ENCODE measurements at regions not wholly inside any gene's neighbourhood (a gene's known extent, or its start where the extent isn't known, plus 50 kb on each side); places are given as distances from the start of the nearest gene placed in this dataset.

DNA sequence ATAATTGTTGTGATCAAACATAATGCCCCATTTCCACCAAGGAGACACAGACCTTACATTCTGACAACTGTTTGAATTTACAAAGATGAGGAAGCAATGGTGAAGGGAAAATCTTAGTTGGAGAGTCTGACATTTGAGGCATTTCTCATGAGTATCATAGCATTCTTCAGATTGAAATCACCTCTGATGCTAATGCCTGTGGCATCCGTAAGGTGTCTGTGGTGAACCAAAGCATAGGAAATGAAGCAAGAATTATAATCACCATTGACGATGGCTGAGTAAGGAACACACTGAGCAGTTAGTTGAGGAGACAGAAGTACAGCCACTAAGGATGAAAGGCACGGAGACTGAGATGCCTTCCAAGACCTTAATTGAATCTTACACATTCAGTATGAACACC lies 575.7 kb downstream of the TRIML1 start:
- Histone ChIP-seq H3K27me3 (no peaks in the 10 kb centered on the region), H3K4me3 (no peak overlapping the region), H3K36me3 (no peaks in the 10 kb centered on the region), H3K4me1 (no peaks in the 10 kb centered on the region), H3K9me3 (no peaks in the 10 kb centered on the region), H3K27ac (no peak overlapping the region)
- no peak for DNase-seq
- intact Hi-C loops (cut with DNase I; ENCODE audit: low total_unique reads): no loop called here
- TF ChIP-seq POLR2A (IDR thresholded peaks at IDR 0.05): no peak
- TF ChIP-seq, protein P1, sequence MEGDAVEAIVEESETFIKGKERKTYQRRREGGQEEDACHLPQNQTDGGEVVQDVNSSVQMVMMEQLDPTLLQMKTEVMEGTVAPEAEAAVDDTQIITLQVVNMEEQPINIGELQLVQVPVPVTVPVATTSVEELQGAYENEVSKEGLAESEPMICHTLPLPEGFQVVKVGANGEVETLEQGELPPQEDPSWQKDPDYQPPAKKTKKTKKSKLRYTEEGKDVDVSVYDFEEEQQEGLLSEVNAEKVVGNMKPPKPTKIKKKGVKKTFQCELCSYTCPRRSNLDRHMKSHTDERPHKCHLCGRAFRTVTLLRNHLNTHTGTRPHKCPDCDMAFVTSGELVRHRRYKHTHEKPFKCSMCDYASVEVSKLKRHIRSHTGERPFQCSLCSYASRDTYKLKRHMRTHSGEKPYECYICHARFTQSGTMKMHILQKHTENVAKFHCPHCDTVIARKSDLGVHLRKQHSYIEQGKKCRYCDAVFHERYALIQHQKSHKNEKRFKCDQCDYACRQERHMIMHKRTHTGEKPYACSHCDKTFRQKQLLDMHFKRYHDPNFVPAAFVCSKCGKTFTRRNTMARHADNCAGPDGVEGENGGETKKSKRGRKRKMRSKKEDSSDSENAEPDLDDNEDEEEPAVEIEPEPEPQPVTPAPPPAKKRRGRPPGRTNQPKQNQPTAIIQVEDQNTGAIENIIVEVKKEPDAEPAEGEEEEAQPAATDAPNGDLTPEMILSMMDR (IDR thresholded peaks at IDR 0.05): no peak

DNA sequence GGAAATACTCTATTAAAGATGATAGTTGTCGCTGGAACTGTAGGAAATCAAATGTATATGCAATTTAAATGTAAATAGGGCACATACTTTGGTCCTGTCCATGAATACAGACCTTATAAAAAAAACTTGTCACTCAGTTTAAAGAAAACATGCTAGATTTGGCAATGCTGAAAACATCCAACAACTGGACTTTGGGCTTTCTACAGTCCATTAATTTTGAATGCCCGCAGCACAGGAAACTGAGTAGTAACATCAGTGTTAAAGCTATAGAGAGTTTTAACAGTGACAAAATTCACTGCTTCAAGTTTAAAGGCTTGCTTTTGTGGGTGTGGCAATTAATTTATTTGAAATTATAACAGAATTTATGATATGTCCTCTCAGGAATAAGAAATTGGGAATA lies 578.4 kb downstream of the TRIML1 start:
- H3K4me3 ChIP-seq: no peak overlapping the region
- H3K27me3 ChIP-seq: no peaks in the 10 kb centered on the region
- intact Hi-C loops (cut with DNase I; ENCODE audit: low total_unique reads): no loop called here
- no peak overlapping the region for H3K27ac ChIP-seq
- no peaks in the 10 kb centered on the region for H3K36me3 ChIP-seq
- DNase-seq: no peak
- no peak for TF ChIP-seq POLR2A (IDR thresholded peaks at IDR 0.05)
- TF ChIP-seq, protein P1 (IDR thresholded peaks at IDR 0.05): no peak
- H3K9me3 ChIP-seq: no peaks in the 10 kb centered on the region
- H3K4me1 ChIP-seq: no peaks in the 10 kb centered on the region

DNA sequence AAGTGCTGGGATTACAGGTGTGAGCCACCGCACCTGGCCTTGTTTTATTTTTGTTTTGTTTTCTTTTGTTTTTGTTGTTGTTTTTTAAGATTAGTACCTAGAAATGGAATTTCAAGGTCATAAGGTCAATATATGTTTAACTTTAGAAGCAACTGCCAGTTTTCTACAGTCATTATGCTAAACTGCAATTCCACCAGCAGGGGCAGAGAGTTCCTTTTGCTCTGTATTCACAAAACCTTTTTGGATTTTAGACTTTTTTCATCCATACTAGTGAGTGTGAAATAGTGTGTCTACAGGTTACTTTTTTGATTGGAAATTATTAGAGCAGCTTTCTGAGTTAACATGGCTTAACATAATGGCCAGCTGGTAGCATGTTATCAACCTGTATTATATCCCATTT lies 580.6 kb downstream of the TRIML1 start:
- intact Hi-C loops (cut with DNase I; ENCODE audit: low total_unique reads): no loop called here
- TF ChIP-seq POLR2A (IDR thresholded peaks at IDR 0.05): no peak
- TF ChIP-seq, protein P1 (IDR thresholded peaks at IDR 0.05): no peak
- Histone ChIP-seq H3K27ac (no peak overlapping the region), H3K27me3 (no peaks in the 10 kb centered on the region), H3K36me3 (no peaks in the 10 kb centered on the region), H3K9me3 (no peaks in the 10 kb centered on the region), H3K4me1 (no peaks in the 10 kb centered on the region), H3K4me3 (no peak overlapping the region)
- no peak for DNase-seq

DNA sequence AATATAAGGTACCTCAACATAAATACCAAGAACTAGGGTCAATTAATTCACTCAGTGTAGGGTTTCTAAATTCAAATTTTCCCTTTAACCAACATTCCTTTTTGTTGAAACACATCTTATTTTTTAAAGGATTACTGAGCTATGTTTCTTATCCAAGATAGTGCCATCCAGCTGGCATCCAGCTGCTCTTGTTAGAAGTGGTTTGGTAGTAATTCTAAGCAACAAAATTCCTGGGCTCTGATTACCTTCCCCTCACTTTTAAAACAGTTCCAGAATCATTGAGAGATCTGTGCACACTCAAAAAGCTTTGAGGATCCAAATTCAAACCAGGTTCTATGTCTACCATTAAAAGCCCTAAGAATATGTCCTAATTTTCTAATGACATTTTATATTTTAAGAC lies 583.7 kb downstream of the TRIML1 start:
- intact Hi-C loops (cut with DNase I; ENCODE audit: low total_unique reads): no loop called here
- H3K36me3 ChIP-seq: no peaks in the 10 kb centered on the region
- no peak overlapping the region for H3K27ac ChIP-seq
- DNase-seq: no peak
- no peaks in the 10 kb centered on the region for H3K27me3 ChIP-seq
- H3K9me3 ChIP-seq: no peaks in the 10 kb centered on the region
- no peak for TF ChIP-seq POLR2A (IDR thresholded peaks at IDR 0.05)
- TF ChIP-seq, protein P1 (IDR thresholded peaks at IDR 0.05): no peak
- H3K4me3 ChIP-seq: no peak overlapping the region
- no peaks in the 10 kb centered on the region for H3K4me1 ChIP-seq

DNA sequence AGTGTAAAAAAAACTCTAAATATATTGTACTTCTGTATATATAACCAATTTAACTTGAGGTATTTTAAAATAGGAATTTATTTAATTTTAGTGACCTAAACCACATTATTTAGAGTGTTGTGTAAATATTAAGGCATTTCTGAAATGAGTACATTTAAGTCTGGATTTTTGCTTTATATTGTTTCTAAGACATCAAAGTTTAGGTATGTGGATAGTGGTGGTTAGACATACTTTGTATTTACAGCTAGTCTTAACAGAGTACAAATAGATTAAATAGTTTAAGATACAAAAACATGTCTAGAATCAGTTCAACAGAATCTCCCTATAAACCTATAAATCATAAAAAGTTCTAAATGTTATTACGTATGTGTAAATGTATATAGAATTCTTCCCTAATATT lies 588.5 kb downstream of the TRIML1 start:
- intact Hi-C loops (cut with DNase I; ENCODE audit: low total_unique reads): no loop called here
- Histone ChIP-seq H3K27me3 (no peaks in the 10 kb centered on the region), H3K4me3 (no peak overlapping the region), H3K27ac (no peak overlapping the region), H3K4me1 (no peaks in the 10 kb centered on the region), H3K36me3 (no peaks in the 10 kb centered on the region), H3K9me3 (no peaks in the 10 kb centered on the region)
- TF ChIP-seq POLR2A (IDR thresholded peaks at IDR 0.05): no peak
- TF ChIP-seq, protein P1 (IDR thresholded peaks at IDR 0.05): no peak
- DNase-seq: no peak
